HG02678 (cell line): ENCODE measurements at regions not wholly inside any gene's neighbourhood (a gene's known extent, or its start where the extent isn't known, plus 50 kb on each side); places are given as distances from the start of the nearest gene placed in this dataset.

Experiments
- ATAC-seq: cut with Tn5 transposase; IDR thresholded peaks from one replicate; pipeline ENCODE4 v1.9.1; 2021; ENCODE audit warnings: mild to moderate bottlenecking, moderate library complexity; ENCODE audit not compliant: unreplicated experiment

DNA sequence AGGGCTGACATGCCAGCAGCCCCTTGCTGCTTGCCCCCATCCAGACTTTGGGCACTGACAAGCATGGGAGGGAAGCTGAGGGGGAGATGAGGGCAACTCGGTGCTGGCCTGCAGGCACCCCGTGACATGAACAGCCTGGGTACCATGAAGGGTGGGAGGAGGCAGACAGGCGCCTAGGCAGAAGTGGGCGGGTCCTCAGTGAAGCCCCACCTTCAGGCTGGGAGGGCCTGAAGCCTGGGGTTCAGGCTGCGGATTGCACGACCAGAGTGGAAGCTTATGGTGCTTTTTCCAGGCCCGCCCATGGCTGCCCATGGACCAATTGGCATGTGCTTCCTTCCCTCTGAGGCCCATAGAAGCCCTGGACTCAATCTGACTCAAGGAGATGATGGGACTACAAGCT is 354.1 kb downstream of the GRIA2 start:
- ATAC-seq, result no peak

DNA sequence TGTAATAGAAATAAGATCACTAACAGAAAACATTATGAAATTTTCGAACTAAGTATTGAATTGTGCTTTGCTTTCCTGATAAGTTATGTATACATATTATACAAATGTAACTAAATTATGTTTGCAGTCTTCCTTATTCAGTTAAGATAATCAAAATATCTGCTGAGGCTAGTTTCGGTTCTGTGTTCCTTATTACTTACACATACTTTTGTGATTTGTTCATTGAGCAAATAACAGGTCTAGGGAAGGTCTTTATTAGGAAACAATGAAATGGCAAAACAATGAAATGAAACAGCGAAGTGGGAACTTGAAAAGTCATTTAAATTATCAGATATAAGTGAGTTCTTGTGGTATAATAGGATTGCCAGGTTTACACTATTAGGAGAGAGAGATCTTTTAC is 352.4 kb downstream of the GRIA2 start:
- no peak for ATAC-seq

GRCh38 chr4:157572284-157572683 is 351.8 kb downstream of the GRIA2 start:
- no peak for ATAC-seq

DNA sequence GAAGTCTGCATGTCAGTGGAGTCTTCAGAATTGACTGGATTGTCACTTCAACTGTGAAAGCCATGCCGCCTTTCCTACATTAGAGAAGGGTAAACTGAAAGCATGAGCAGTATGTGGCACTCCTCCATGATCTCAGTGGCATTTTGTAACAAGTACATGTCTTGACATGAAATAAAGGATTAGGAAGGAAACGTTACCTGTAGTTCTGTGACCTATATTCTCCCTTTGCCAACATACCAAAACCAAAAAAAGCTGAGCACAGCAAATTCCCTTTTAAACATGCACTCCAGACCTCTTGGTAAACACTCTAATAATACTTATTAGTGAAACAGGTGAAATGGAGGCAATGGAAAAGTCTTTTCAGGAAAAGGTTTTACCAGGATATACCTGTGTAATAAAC is 344.2 kb downstream of the GRIA2 start:
- no peak for ATAC-seq

DNA sequence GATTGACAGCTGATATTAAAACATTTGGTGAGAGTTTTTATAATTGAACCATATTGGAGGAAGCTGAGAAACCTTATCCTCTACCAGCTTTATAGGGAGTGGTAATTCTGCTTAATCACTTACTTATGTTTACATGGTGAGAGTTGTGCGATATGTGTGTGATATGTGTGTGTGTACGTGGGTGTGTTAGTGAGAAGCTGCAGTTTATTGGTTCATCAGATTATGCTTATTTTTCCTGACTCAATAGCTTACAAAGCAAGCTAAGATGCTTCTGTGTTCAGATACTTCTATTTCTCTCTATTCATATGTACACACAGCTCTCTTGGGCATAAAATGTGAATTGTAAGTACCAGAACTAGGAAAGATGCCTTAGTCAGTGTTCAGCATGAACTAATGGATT is 343.7 kb downstream of the GRIA2 start:
- no peak for ATAC-seq

- ATAC-seq, result no peak
Observed at GRCh38 chr4:157558016-157558415, 337.5 kb downstream of the GRIA2 start.

- no peak for ATAC-seq
Observed at GRCh38 chr4:157550028-157550427, 329.5 kb downstream of the GRIA2 start.

GRCh38 chr4:157527954-157528353 is 307.4 kb downstream of the GRIA2 start:
- ATAC-seq, result no peak

DNA sequence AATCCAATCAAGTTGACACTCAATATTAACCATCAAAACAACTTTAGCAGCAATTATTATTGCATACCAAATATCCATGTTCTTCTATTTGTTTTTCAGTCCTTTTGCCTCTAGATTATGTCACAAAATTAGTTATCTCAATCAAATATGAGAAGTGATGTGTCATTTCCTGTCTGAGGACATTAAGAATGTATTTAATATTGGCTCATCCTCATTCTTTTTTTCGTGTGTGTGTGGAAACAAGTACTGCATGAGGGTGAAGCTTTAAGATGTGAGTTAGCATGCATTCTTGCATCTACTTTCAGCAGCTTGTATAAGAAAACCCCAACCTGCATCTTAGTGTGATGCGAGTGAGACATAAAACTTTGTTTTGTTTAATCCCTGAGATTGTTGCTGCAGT is 301.4 kb downstream of the GRIA2 start:
- no peak for ATAC-seq

DNA sequence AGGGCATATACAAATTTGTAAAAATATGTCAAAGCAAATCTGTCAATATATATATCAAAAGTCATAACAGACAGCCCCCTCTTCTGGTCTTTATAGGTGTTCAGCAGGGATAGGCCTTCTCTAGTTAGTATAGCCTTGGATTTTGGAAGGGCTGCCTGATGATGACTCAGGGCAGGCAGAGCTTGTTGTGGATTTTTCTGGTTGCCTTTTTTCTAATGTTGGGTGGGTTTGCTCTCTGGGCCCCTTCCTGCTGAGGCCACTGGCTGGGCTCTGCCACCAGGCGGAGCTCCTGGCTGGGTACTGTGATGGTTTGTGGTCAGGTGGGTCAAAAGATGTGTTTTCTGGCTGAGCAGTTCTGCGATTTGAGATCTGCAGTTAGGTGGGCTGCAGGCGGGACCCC is 294.2 kb downstream of the GRIA2 start:
- ATAC-seq, result no peak

- no peak for ATAC-seq
Observed at GRCh38 chr4:157509341-157509740, 288.8 kb downstream of the GRIA2 start.

DNA sequence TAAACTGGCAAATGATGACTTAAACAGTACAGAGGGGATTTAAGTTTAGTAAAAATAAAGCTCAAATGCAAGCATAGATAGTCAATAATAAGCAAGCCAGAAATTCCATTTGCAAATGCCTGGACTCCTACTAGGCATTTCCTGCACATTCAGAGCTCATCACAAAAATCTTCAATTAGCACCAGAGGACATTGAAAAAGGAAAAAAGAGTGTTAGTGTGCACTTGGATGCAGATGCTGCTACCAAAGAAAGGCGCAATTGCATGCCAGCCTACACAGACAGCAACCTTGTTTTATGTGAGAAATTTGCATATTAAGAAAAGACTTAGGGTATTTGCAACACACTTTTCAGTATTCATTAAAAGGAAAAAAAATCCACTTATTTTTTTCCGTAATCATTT is 282.1 kb downstream of the GRIA2 start:
- no peak for ATAC-seq

GRCh38 chr4:157459785-157460184 is 239.3 kb downstream of the GRIA2 start:
- ATAC-seq, result no peak

DNA sequence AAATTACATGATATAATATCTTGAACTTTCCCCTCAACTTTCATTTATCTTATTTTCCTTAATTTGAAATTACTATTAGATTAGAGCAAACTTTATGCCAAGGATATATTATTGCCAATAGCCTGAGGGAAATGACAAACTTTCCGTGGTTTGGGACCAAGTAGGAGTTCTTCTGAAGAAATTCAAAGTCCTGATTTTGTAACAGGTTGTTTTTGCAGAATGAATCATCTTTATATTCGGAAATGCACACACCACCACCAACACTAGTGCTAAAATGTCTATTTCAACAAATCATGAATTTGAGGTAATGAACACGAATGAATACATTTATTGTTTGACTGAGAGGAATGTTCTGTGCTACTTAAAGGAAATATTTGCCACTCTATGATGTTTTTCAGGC is 226.7 kb downstream of the GRIA2 start:
- ATAC-seq, result no peak

DNA sequence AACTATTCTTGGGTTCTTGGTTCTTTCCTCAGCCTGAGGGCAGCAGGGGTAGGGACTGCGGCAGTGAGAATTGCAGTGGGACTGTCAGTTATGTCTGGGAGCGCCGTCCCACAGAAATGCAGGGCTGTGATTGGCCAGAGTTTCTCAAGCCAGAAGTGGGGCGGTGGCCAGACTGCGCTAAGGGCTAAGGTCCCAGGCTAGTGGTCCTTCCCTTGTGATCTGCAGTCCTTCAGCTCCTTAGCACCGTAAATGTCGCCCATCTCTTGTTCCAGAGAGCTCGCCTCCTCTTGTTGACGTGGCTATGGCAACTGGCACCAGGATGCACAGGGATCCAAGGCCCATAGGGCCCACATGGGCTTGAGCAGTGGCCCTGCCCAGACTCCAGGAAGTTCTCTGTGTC is 223.5 kb downstream of the GRIA2 start:
- no peak for ATAC-seq

GRCh38 chr4:157443537-157443936 is 223.0 kb downstream of the GRIA2 start:
- no peak for ATAC-seq

- ATAC-seq, result no peak
Observed at GRCh38 chr4:157425897-157426296, 205.4 kb downstream of the GRIA2 start.

DNA sequence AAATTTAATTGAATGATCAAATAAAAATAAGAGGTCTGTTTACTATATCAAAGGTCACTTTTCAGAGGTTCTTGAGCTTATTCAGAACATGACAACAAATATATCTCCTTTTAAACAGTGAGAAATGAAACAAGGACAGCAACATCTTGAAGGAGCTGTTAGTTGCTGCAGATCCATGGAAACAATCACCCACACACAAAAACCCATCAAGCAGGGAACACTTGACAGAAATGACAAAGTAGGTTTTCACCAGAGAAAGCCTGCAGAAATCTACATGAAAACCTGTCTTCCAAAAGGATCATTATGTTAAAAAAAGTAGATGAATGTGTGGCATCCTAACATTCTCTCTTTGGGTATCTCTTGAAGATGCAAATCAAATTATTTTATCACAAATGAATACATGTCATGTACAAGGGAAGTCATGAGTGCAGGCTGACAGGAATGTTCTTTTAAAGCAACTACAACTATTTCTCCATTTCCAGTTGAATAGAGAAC is 203.0 kb downstream of the GRIA2 start:
- no peak for ATAC-seq

DNA sequence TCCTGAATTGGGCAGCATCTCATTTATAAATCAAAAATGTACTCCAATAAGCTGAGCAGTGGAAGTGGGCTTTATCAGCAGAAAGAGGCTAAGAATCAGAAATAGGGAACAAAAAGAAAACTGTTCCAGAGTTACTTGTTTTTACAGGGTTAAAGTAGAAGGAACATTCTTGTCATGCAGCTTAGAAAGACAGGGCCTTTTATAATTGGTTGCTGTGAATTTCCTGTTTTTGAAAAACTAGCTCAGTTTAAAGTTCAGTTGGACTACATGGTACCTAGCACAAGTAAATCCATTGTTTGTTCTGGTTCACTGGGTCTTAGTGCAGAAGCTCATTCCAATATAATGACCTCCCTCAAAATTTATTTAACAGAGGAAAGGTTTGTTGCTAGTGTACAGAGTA is 200.8 kb downstream of the GRIA2 start:
- ATAC-seq, result no peak
